ENCODE measurements at regions not wholly inside any gene's neighbourhood (a gene's known extent, or its start where the extent isn't known, plus 50 kb on each side); places are given as distances from the start of the nearest gene placed in this dataset.

GRCh38 chr13:103976371-103976770, 910.2 kb upstream of the SLC10A2 start:
- no peaks in the 10 kb centered on the region for H3K27me3 ChIP-seq
- H3K4me3 ChIP-seq: no peak overlapping the region
- intact Hi-C loops (cut with DNase I): no loop called here
- no peak overlapping the region for H3K27ac ChIP-seq
- no peaks in the 10 kb centered on the region for H3K9me3 ChIP-seq
- H3K36me3 ChIP-seq: no peaks in the 10 kb centered on the region
- H3K4me1 ChIP-seq: no peaks in the 10 kb centered on the region
- no peak for TF ChIP-seq CTCF (IDR thresholded peaks at IDR 0.05)
- ATAC-seq (no peak), DNase-seq (no peak)
- 81 to 90% methylated on average over 1 of the region's 1 CpG for WGBS, 2 donors

- intact Hi-C loops (cut with DNase I): no loop called here
- Histone ChIP-seq H3K4me1 (no peaks in the 10 kb centered on the region), H3K4me3 (no peak overlapping the region), H3K27ac (no peak overlapping the region), H3K36me3 (no peaks in the 10 kb centered on the region), H3K9me3 (no peaks in the 10 kb centered on the region), H3K27me3 (no peaks in the 10 kb centered on the region)
- DNase-seq: no peak
- no peak for ATAC-seq
- WGBS, 2 donors: 84 to 93% methylated on average over 1 of the region's 1 CpG
- no peak for TF ChIP-seq CTCF (IDR thresholded peaks at IDR 0.05)
Measured at GRCh38 chr13:103973740-103974139, 907.5 kb upstream of the SLC10A2 start.

GRCh38 chr13:103969520-103970050, 903.4 kb upstream of the SLC10A2 start:
- 65 to 77% methylated on average over 4 of the region's 4 CpGs for WGBS, 2 donors
- Histone ChIP-seq H3K27me3 (no peaks in the 10 kb centered on the region), H3K4me1 (peaks cover 0 to 5% (median 0%) of the 10 kb centered on the region in 9 donors), H3K9me3 (no peaks in the 10 kb centered on the region), H3K4me3 (no peak overlapping the region), H3K36me3 (no peaks in the 10 kb centered on the region), H3K27ac (no peak overlapping the region)
- ATAC-seq (no peak), DNase-seq (no peak)
- no peak for TF ChIP-seq CTCF (IDR thresholded peaks at IDR 0.05)
- intact Hi-C loops (cut with DNase I): no loop called here

GRCh38 chr13:103965506-103966243, 899.5 kb upstream of the SLC10A2 start:
- Histone ChIP-seq H3K27ac (no peak overlapping the region), H3K36me3 (no peaks in the 10 kb centered on the region), H3K4me3 (no peak overlapping the region), H3K4me1 (peaks cover 0 to 5% (median 0%) of the 10 kb centered on the region in 9 donors), H3K9me3 (no peaks in the 10 kb centered on the region), H3K27me3 (no peaks in the 10 kb centered on the region)
- TF ChIP-seq CTCF (IDR thresholded peaks at IDR 0.05): no peak
- ATAC-seq (no peak), DNase-seq (no peak)
- WGBS, 2 donors: 48 to 61% methylated on average over 4 of the region's 4 CpGs
- intact Hi-C loops (cut with DNase I): no loop called here
